Heart left ventricle (tissue), 16 donors: ENCODE measurements at regions not wholly inside any gene's neighbourhood (a gene's known extent, or its start where the extent isn't known, plus 50 kb on each side); places are given as distances from the start of the nearest gene placed in this dataset.

Source experiments
- ATAC-seq, 4 donors: fragments of 200-7000 bp; cut with Tn5 transposase; one replicate each; pipeline ENCODE4 v1.9.1; 2020 to 2022; ENCODE audit warnings: moderate library complexity in 4 of 4, mild to moderate bottlenecking in 3 of 4, moderate number of reproducible peaks in 1 of 4
- DNase-seq, 5 donors: peaks; one replicate each; pipeline ENCODE4 v3.0.0-alpha.2; 2020
- H3K27ac ChIP-seq, 12 donors: fragments of 200-600 bp; sonication (generic) in 4 of 12; one replicate each; pipeline versions ENCODE4 v1.5.0 to v1.8.0; 2016 to 2022; ENCODE audit warnings: mild to moderate bottlenecking in 2 of 12
- H3K27me3 ChIP-seq, 9 donors: fragments of 200-600 bp; sonication (generic) in 2 of 9; one replicate each; pipeline versions ENCODE4 v1.5.1 to v1.8.0; 2016 to 2022; ENCODE audit warnings: mild to moderate bottlenecking in 3 of 9
- H3K36me3 ChIP-seq, 9 donors: fragments of 200-600 bp; sonication (generic) in 2 of 9; one replicate each; pipeline versions ENCODE4 v1.5.0 to v1.8.0; 2018 to 2022; ENCODE audit warnings: mild to moderate bottlenecking in 2 of 9
- H3K4me1 ChIP-seq, 12 donors: fragments of 200-600 bp; sonication (generic) in 4 of 12; one replicate each; pipeline versions ENCODE4 v1.5.0 to v1.8.0; 2016 to 2022; ENCODE audit warnings: mild to moderate bottlenecking in 3 of 12
- H3K4me3 ChIP-seq, 12 donors: fragments of 200-600 bp; sonication (generic) in 4 of 12; one replicate each; pipeline versions ENCODE4 v1.5.0 to v1.8.0; 2017 to 2022; ENCODE audit warnings: mild to moderate bottlenecking in 9 of 12, moderate library complexity in 4 of 12
- H3K9me3 ChIP-seq, 12 donors: fragments of 200-600 bp; sonication (generic) in 4 of 12; one replicate each; pipeline versions ENCODE4 v1.5.0 to v1.8.0; 2016 to 2022; ENCODE audit warnings: mild to moderate bottlenecking in 1 of 12
- POLR2A ChIP-seq, 2 donors: fragments of 450-650 bp; IDR thresholded peaks; one replicate each; pipeline ENCODE4 v1.6.1; 2017; ENCODE audit warnings: antibody characterized with exemption in 2 of 2, mild to moderate bottlenecking in 2 of 2, moderate library complexity in 2 of 2
- WGBS, 4 donors: extraction: QIAGEN DNeasy Blood & Tissue Kit in 2 of 4; methylation state at CpG; one replicate each; pipeline versions ENCODE4 v1.1.5 to v1.1.7; 2013 to 2018; 5-methylcytosine and 5-hydroxymethylcytosine counted together
- intact Hi-C, 10 donors: fragments of 100-400 bp; cut with DNase I; formaldehyde crosslinking; loops; one replicate each; pipeline versions ENCODE4 v1.11.1 to v1.14.2; 2022
- TF ChIP-seq, protein P1 (sequence below), 12 donors: fragments of 200-600 bp; sonication (generic) in 4 of 12; IDR thresholded peaks; one replicate each; pipeline versions ENCODE4 v1.5.0 to v1.8.0; 2018 to 2022; ENCODE audit warnings: antibody characterized with exemption in 12 of 12, mild to moderate bottlenecking in 5 of 12
- donor health status: ischemic (EF 13 %, LVEDD 7.1; RV severe dilation, severe dysfunction).
- donor health status: healthy with polysubstance abuse.
- donor health status: DM: no; HTN: yes; CAD: no.
- donor health status: DM: no; HTN: no; CAD: no.
- donor health status: ischemic (EF 25% LVEDD 6.9; RV normal size, moderate dysfunction).
- donor health status: ischemic (EF 25% LVEDD 5.7; RV mildly dilated, moderate dysfunction).
- donor health status: healthy.
- donor health status: DM: yes; HTN: yes; CAD: no.
- donor health status: ischemic (EF 35%, LVEDD 5.7; RV mildly dilated, moderate dysfunction).
- donor health status: nonischemic (EF 11% LVEDD 7.7; RV severe dilation, severe dysfunction).
- donor health status: DM: yes; HTN: yes; CAD: no.
- donor health status: PGD.
- donor health status: ischemic (EF 29% LVEDD 5.4; RV normal size, mild dysfunction).
- donor health status: nonischemic (EF 23%, LVEDD 6.1; RV moderate dilation, normal function).

DNA sequence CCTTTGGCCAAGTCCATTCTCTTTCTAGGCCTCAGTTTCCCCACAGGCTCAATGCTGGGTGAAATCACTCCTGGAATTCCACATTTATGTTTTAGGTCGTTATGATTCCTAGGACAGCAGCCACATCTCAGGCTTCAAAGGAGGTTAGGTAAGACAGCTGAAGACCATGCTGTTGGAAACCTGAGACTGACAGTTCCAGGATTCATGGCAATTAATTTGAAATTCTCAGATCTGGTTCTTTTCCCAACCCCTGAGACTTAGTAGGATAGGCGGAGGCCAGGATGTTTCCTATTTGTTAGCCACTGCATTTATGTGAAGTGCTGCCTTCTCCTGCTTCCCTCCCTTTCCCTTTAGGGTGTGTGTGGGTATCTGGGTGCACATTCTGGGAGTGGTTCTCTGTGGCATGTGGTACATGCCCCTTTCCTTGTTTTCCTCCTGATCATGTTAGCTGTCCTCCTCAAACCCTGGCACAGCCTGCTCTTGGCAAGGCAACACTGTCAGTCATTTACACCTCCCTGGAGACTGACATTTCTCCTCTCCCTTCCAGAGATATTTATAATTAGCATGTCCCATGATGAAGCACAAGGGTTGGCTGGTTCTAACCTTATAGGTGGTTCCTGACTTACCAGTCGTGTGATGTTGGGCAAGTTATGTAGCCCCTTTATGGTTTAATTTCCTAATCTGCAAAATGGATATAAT is 91.4 kb upstream of the SALL1 start:
- WGBS, 4 donors, result 57 to 71% (median 63%) methylated on average over 3 of the region's 3 CpGs
- no peaks in the 10 kb centered on the region for H3K27me3 ChIP-seq
- TF ChIP-seq, protein P1, sequence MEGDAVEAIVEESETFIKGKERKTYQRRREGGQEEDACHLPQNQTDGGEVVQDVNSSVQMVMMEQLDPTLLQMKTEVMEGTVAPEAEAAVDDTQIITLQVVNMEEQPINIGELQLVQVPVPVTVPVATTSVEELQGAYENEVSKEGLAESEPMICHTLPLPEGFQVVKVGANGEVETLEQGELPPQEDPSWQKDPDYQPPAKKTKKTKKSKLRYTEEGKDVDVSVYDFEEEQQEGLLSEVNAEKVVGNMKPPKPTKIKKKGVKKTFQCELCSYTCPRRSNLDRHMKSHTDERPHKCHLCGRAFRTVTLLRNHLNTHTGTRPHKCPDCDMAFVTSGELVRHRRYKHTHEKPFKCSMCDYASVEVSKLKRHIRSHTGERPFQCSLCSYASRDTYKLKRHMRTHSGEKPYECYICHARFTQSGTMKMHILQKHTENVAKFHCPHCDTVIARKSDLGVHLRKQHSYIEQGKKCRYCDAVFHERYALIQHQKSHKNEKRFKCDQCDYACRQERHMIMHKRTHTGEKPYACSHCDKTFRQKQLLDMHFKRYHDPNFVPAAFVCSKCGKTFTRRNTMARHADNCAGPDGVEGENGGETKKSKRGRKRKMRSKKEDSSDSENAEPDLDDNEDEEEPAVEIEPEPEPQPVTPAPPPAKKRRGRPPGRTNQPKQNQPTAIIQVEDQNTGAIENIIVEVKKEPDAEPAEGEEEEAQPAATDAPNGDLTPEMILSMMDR (IDR thresholded peaks at IDR 0.05), result no peak
- no peak for TF ChIP-seq POLR2A (IDR thresholded peaks at IDR 0.05)
- no peaks in the 10 kb centered on the region for H3K9me3 ChIP-seq
- ATAC-seq, result no peak
- no peak overlapping the region for H3K4me3 ChIP-seq
- no peaks in the 10 kb centered on the region for H3K36me3 ChIP-seq
- H3K27ac ChIP-seq, result no peak overlapping the region
- intact Hi-C loops, result no loop called here
- no peaks in the 10 kb centered on the region for H3K4me1 ChIP-seq
- DNase-seq, result no peak

- Histone ChIP-seq H3K27me3 (peaks cover 0 to 3% (median 0%) of the 10 kb centered on the region in 9 donors), H3K9me3 (no peaks in the 10 kb centered on the region), H3K4me1 (no peaks in the 10 kb centered on the region), H3K4me3 (no peak overlapping the region), H3K27ac (no peak overlapping the region), H3K36me3 (no peaks in the 10 kb centered on the region)
- TF ChIP-seq, protein P1 (IDR thresholded peaks at IDR 0.05), result no peak
- no peak for TF ChIP-seq POLR2A (IDR thresholded peaks at IDR 0.05)
- no peak for ATAC-seq
- intact Hi-C loops, result no loop called here
- WGBS, 4 donors, result 80 to 83% (median 80%) methylated on average over 2 of the region's 2 CpGs
- DNase-seq, result no peak
Observed at GRCh38 chr16:51239196-51239595, 88.1 kb upstream of the SALL1 start.

DNA sequence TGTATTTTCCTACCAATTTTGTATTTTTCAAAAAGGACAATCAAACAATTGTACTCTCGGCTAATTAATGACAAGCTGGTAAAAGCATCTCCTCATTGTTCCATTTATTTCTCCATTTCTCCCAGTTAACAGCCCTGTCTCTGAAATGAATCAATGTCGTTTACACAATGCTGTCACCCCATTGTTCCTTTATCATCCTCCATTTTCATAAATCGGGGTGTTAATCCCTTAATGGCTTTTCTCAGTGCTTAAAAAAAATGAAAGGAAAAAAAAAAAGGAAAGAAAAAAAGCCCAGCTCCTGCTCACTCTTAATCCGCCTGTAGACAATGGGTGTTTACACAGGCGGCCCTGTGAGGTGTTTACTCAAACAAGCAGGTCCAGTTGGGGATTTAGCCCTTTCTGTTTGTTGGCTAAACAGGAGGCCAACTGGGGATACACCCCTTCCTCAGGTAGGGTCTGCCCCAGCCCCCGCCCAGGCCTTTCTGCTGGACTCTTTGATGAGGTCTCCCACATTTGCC is 86.8 kb upstream of the SALL1 start:
- Histone ChIP-seq H3K9me3 (no peaks in the 10 kb centered on the region), H3K27ac (no peak overlapping the region), H3K27me3 (peaks cover 0 to 3% (median 0%) of the 10 kb centered on the region in 9 donors), H3K36me3 (no peaks in the 10 kb centered on the region), H3K4me1 (no peaks in the 10 kb centered on the region), H3K4me3 (no peak overlapping the region)
- DNase-seq (no peak), ATAC-seq (no peak)
- intact Hi-C loops, result no loop called here
- 38 to 42% (median 41%) methylated on average over 6 of the region's 6 CpGs for WGBS, 4 donors
- TF ChIP-seq POLR2A (IDR thresholded peaks at IDR 0.05), result no peak
- TF ChIP-seq, protein P1 (IDR thresholded peaks at IDR 0.05), result no peak

- no peaks in the 10 kb centered on the region for H3K9me3 ChIP-seq
- intact Hi-C loops, result no loop called here
- H3K4me1 ChIP-seq, result no peaks in the 10 kb centered on the region
- peaks cover 0 to 3% (median 0%) of the 10 kb centered on the region in 9 donors for H3K27me3 ChIP-seq
- WGBS, 4 donors, result 59 to 71% (median 65%) methylated on average over 2 of the region's 2 CpGs
- no peak overlapping the region for H3K4me3 ChIP-seq
- no peak for DNase-seq
- TF ChIP-seq, protein P1 (IDR thresholded peaks at IDR 0.05), result no peak
- TF ChIP-seq POLR2A (IDR thresholded peaks at IDR 0.05), result no peak
- no peak overlapping the region for H3K27ac ChIP-seq
- no peak for ATAC-seq
- H3K36me3 ChIP-seq, result no peaks in the 10 kb centered on the region
Observed at GRCh38 chr16:51237207-51237606, 86.1 kb upstream of the SALL1 start.
